ENCODE measurements at regions not wholly inside any gene's neighbourhood (a gene's known extent, or its start where the extent isn't known, plus 50 kb on each side); places are given as distances from the start of the nearest gene placed in this dataset.

DNA sequence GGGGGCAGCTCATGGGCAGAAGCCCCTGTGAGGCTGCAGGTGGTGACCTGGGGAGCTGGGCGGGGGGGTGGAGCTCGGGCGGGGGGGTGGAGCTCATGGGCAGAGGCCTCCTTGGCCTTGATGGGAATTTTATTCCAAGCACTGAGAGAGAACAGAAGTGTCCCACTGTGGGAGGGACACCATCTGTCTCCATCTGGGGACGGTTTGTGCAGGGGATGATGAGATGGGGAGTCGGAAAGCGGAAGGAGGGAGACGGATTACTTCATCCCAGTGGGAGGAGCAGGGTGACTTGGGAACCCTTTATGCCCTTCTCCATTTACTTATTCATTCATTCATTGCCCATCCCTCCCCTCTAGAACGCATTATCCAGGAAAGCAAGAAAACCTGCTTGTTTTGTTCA lies 304.7 kb downstream of the ADGRD1 start:
- Mint-ChIP-seq H3K9me3 (peaks cover 6% of the 10 kb centered on the region), H3K36me3 (ENCODE audit: low read depth) (no peaks in the 10 kb centered on the region), H3K4me1 (peaks cover 6% of the 10 kb centered on the region), H3K27ac (no peak overlapping the region), H3K4me3 (no peak overlapping the region), H3K27me3 (ENCODE audit: low read depth, poor library complexity) (peaks cover 27% of the 10 kb centered on the region)
- TF ChIP-seq, protein P1, sequence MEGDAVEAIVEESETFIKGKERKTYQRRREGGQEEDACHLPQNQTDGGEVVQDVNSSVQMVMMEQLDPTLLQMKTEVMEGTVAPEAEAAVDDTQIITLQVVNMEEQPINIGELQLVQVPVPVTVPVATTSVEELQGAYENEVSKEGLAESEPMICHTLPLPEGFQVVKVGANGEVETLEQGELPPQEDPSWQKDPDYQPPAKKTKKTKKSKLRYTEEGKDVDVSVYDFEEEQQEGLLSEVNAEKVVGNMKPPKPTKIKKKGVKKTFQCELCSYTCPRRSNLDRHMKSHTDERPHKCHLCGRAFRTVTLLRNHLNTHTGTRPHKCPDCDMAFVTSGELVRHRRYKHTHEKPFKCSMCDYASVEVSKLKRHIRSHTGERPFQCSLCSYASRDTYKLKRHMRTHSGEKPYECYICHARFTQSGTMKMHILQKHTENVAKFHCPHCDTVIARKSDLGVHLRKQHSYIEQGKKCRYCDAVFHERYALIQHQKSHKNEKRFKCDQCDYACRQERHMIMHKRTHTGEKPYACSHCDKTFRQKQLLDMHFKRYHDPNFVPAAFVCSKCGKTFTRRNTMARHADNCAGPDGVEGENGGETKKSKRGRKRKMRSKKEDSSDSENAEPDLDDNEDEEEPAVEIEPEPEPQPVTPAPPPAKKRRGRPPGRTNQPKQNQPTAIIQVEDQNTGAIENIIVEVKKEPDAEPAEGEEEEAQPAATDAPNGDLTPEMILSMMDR (IDR thresholded peaks at IDR 0.05) = no peak
- DNase-seq = no peak

DNA sequence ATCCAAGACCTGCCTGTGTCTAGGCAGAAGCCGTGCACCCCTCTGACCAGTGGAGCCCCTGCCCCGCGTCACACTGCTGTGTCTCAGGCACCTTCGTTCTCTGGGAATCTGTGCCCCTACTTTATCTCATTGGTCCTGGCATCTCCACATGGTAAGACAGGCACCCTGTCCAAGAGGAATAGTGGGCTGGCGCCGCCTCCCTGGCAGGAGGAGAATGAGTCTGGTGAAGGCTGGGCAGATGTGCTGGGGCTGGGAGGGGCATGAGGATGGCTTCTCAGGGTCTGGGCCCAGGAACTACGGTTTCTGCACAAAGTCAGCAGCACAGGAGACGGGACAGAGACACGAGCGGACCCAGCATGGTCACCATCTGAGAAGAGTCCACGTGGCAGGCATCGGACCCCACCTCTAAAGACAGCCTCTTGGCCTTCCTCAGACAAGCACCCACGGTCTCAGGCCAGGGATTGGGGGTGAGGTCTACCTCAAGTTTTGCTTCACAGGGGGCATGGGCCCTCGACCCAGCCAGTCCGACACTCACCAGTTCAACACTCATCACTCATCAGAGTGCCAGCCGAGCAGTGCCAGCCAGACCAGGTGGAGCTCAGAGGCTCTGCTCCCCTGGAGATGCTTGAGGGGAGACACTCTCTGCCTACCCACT lies 306.7 kb downstream of the ADGRD1 start:
- Mint-ChIP-seq H3K4me1 (peaks cover 13% of the 10 kb centered on the region), H3K4me3 (no peak overlapping the region), H3K27ac (no peak overlapping the region), H3K36me3 (ENCODE audit: low read depth) (no peaks in the 10 kb centered on the region), H3K9me3 (no peaks in the 10 kb centered on the region), H3K27me3 (ENCODE audit: low read depth, poor library complexity) (peaks cover 25% of the 10 kb centered on the region)
- DNase-seq = no peak
- TF ChIP-seq, protein P1 (IDR thresholded peaks at IDR 0.05) = no peak

DNA sequence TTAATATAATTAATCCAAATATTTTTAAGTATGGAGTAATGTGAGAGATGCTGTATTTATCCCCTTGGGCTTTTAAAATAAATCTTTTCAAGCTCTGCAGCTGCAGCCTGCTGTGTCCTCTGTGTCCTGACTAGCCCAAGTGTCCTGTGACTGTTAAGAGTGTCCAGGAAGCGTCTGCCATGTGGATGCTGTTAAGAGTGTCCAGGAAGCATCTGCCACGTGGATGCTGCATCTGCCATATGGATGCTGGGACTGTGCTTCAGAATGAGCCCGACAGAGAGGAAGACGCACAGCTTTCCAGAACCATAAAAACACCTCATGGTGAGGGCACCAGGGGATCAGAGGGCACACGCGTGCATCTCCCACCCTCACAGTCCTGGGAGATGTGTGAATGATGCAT lies 307.2 kb downstream of the ADGRD1 start:
- no peak for DNase-seq
- TF ChIP-seq, protein P1 (IDR thresholded peaks at IDR 0.05) = no peak
- Mint-ChIP-seq H3K4me3 (no peak overlapping the region), H3K27me3 (ENCODE audit: low read depth, poor library complexity) (peaks cover 25% of the 10 kb centered on the region), H3K36me3 (ENCODE audit: low read depth) (no peaks in the 10 kb centered on the region), H3K4me1 (peaks cover 17% of the 10 kb centered on the region), H3K9me3 (no peaks in the 10 kb centered on the region), H3K27ac (no peak overlapping the region)

DNA sequence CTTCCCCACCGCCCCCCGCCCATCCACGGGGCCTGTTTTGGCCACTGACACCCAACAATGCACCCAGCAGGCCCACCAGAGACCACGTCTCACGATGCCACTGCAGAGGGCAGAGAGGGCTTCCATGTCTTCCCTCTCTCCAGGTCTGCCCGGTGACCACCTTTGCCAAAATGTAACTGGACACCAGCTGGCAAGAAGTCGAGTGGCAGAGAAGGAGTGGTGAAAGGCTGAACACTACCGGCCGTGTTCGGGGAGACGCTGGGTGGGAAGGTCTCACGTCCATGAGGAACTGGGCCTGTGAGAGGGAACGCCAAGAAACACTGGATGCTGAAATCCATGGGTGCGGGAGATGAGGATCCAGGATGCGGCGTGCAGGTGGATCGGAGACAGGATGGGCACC lies 308.2 kb downstream of the ADGRD1 start:
- Mint-ChIP-seq H3K27ac (no peak overlapping the region), H3K27me3 (ENCODE audit: low read depth, poor library complexity) (peaks cover 28% of the 10 kb centered on the region), H3K4me3 (no peak overlapping the region), H3K4me1 (peaks cover 19% of the 10 kb centered on the region), H3K36me3 (ENCODE audit: low read depth) (no peaks in the 10 kb centered on the region), H3K9me3 (no peaks in the 10 kb centered on the region)
- DNase-seq = no peak
- TF ChIP-seq, protein P1 (IDR thresholded peaks at IDR 0.05) = no peak

DNA sequence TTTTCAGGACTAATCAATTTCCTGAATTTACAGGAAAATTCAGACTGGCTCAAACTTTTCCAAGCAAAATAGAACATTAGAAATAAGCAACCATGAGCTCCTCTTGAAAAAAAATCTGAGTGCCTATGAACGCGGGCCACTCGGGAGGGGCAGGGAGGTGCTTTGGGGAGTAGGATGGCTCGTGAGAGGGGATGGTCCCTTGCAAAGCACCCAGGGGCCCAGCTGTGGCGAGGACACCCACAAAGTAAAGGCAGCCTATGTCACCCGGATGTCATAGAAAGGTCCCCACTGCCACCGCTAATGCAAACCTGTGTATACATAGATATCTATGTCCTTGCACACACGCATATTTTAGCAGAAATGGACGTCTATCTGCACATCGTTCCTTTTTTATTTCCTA lies 309.9 kb downstream of the ADGRD1 start:
- TF ChIP-seq, protein P1 (IDR thresholded peaks at IDR 0.05) = no peak
- Mint-ChIP-seq H3K9me3 (no peaks in the 10 kb centered on the region), H3K36me3 (ENCODE audit: low read depth) (no peaks in the 10 kb centered on the region), H3K27ac (no peak overlapping the region), H3K4me1 (peaks cover 36% of the 10 kb centered on the region), H3K27me3 (ENCODE audit: low read depth, poor library complexity) (peaks cover 20% of the 10 kb centered on the region), H3K4me3 (no peak overlapping the region)
- DNase-seq = no peak

DNA sequence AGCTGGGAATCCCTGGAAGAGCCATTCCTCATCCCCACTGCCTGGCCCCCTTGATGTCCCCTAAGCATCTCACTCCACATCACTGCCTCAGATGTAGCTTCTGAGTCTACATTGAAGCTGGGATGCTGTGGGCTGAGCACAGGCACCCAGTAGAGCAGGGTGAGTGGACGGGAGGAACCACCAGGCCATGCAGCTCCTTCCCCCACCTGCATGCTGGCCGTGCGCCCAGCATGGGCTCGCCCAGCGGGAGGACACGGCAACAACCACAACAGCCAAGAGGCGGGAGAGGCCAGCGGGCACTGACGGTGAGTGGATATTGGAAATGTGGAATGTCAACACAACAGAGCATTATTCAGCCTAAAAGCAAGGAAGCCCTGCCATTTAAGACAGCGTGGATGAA lies 310.9 kb downstream of the ADGRD1 start:
- no peak for DNase-seq
- TF ChIP-seq, protein P1 (IDR thresholded peaks at IDR 0.05) = no peak
- H3K4me1 Mint-ChIP-seq = peaks cover 38% of the 10 kb centered on the region
- no peaks in the 10 kb centered on the region for H3K9me3 Mint-ChIP-seq
- peaks cover 20% of the 10 kb centered on the region for H3K27me3 Mint-ChIP-seq (ENCODE audit: low read depth, poor library complexity)
- no peaks in the 10 kb centered on the region for H3K36me3 Mint-ChIP-seq (ENCODE audit: low read depth)
- no peak overlapping the region for H3K4me3 Mint-ChIP-seq
- H3K27ac Mint-ChIP-seq = no peak overlapping the region
